Tibial nerve (tissue), 4 donors: ENCODE measurements at regions not wholly inside any gene's neighbourhood (a gene's known extent, or its start where the extent isn't known, plus 50 kb on each side); places are given as distances from the start of the nearest gene placed in this dataset.

ENCODE experiments used
- DNase-seq, 2 donors: peaks; one replicate each; pipeline ENCODE4 v3.0.0-alpha.2; 2019; ENCODE audit warnings: low spot score in 2 of 2
- H3K27ac ChIP-seq, 4 donors: fragments of 200-600 bp; sonication (generic) in 3 of 4; one replicate each; pipeline ENCODE4 v1.5.1; 2017 to 2019; ENCODE audit warnings: mild to moderate bottlenecking in 1 of 4
- H3K27me3 ChIP-seq, 2 donors: fragments of 200-600 bp; sonication (generic) in 1 of 2; one replicate each; pipeline versions ENCODE4 v1.5.1 to v1.6.0; 2017 to 2019
- H3K36me3 ChIP-seq, 3 donors: fragments of 200-600 bp; sonication (generic); one replicate each; pipeline ENCODE4 v1.5.1; 2018 to 2019
- H3K4me1 ChIP-seq, 4 donors: fragments of 200-600 bp; sonication (generic) in 3 of 4; one replicate each; pipeline ENCODE4 v1.5.1; 2017 to 2019
- H3K4me3 ChIP-seq, 4 donors: fragments of 200-600 bp; sonication (generic) in 3 of 4; one replicate each; pipeline ENCODE4 v1.5.1; 2017 to 2019; ENCODE audit warnings: mild to moderate bottlenecking in 1 of 4, moderate library complexity in 1 of 4
- H3K9me3 ChIP-seq, 4 donors: fragments of 200-600 bp; sonication (generic) in 3 of 4; one replicate each; pipeline ENCODE4 v1.5.1; 2017 to 2019
- EP300 ChIP-seq, 2 donors: sonication (generic); formaldehyde crosslinking; IDR thresholded peaks; one replicate each; pipeline ENCODE4 v1.6.1; 2017; ENCODE audit warnings: antibody characterized with exemption in 2 of 2, mild to moderate bottlenecking in 1 of 2
- POLR2A ChIP-seq, 2 donors: fragments of 450-650 bp; IDR thresholded peaks; one replicate each; pipeline ENCODE4 v1.6.1; 2017; ENCODE audit warnings: antibody characterized with exemption in 2 of 2, mild to moderate bottlenecking in 2 of 2, moderate library complexity in 2 of 2
- WGBS, 2 donors: methylation state at CpG; one replicate each; pipeline ENCODE4 v1.1.5; 2018; 5-methylcytosine and 5-hydroxymethylcytosine counted together
- TF ChIP-seq, protein P1 (sequence below), 5 experiments: fragments of 200-600 bp in 3 of 5; fragments of 450-650 bp in 2 of 5; sonication (generic) in 3 of 5; IDR thresholded peaks; one replicate each; pipeline ENCODE4 v1.5.1; 2016 to 2019; ENCODE audit warnings: antibody characterized with exemption in 5 of 5, mild to moderate bottlenecking in 3 of 5, moderate library complexity in 2 of 5

- Histone ChIP-seq H3K4me1 (no peaks in the 10 kb centered on the region), H3K9me3 (no peaks in the 10 kb centered on the region), H3K27ac (no peak overlapping the region), H3K27me3 (no peaks in the 10 kb centered on the region), H3K36me3 (no peaks in the 10 kb centered on the region), H3K4me3 (no peak overlapping the region)
- DNase-seq, result no peak
- no peak for TF ChIP-seq EP300 (IDR thresholded peaks at IDR 0.05)
- TF ChIP-seq POLR2A (IDR thresholded peaks at IDR 0.05), result no peak
- TF ChIP-seq, protein P1, sequence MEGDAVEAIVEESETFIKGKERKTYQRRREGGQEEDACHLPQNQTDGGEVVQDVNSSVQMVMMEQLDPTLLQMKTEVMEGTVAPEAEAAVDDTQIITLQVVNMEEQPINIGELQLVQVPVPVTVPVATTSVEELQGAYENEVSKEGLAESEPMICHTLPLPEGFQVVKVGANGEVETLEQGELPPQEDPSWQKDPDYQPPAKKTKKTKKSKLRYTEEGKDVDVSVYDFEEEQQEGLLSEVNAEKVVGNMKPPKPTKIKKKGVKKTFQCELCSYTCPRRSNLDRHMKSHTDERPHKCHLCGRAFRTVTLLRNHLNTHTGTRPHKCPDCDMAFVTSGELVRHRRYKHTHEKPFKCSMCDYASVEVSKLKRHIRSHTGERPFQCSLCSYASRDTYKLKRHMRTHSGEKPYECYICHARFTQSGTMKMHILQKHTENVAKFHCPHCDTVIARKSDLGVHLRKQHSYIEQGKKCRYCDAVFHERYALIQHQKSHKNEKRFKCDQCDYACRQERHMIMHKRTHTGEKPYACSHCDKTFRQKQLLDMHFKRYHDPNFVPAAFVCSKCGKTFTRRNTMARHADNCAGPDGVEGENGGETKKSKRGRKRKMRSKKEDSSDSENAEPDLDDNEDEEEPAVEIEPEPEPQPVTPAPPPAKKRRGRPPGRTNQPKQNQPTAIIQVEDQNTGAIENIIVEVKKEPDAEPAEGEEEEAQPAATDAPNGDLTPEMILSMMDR (IDR thresholded peaks at IDR 0.05), result no peak
- WGBS, 2 donors, result 90 to 93% methylated on average over 7 of the region's 7 CpGs
Observed at GRCh38 chr12:115155665-115156645, 472.0 kb upstream of the TBX3 start.

DNA sequence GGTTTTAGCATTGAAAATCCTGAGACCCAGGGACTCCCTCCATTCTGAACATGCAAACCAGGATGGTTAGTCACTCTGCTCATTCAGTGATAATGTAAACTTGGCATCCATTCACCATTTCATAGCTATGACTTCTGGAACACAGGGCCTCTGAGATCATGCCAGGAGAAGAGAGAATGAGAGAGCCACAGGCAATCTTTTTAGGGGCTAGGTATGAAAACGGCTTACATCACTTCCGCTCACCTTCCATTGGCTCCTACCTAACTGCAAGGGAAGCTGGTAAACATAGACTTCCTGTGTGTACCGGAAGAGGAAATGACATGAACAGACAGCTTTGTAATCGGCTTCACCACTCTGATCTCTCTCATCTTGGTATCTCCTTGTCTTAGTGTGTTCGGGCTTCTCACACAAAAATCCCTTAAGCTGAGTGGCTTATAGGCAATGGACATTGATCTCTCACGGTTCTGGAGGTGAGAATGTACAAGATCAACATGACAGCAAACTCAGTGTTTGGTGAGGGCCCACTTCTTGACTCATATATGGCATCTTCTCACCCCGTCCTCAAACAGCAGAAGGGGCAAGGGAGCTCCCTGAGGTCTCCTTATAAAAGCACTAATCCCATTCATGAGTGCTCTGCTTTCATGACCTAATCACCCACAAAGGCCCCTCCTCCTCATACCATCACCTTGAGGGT is 465.9 kb upstream of the TBX3 start:
- TF ChIP-seq POLR2A (IDR thresholded peaks at IDR 0.05), result no peak
- no peak for TF ChIP-seq EP300 (IDR thresholded peaks at IDR 0.05)
- TF ChIP-seq, protein P1 (IDR thresholded peaks at IDR 0.05), result no peak
- Histone ChIP-seq H3K4me3 (no peak overlapping the region), H3K27ac (no peak overlapping the region), H3K36me3 (no peaks in the 10 kb centered on the region), H3K9me3 (no peaks in the 10 kb centered on the region), H3K4me1 (no peaks in the 10 kb centered on the region), H3K27me3 (no peaks in the 10 kb centered on the region)
- DNase-seq, result no peak
- WGBS, 2 donors, result 77 to 81% methylated on average over 7 of the region's 7 CpGs

DNA sequence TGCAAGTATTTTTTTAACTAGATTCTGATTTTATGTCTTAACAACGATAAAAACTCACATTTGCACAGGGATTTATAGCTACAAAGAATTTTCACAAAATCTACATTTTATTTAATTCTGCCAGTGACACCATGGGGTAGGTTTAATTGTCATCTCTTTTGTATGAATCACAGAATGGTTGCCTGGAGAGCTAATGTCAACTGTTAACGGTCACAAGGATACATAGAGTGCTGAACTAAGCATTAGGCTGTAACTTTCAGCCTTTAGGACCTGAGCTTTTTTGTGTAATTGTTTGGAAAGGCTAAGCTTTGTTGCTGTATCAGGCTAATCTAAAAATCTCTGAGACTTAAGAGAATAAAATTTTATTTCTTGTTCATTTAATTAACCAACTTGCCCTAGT is 465.3 kb upstream of the TBX3 start:
- Histone ChIP-seq H3K4me3 (no peak overlapping the region), H3K36me3 (no peaks in the 10 kb centered on the region), H3K27ac (no peak overlapping the region), H3K9me3 (no peaks in the 10 kb centered on the region), H3K4me1 (no peaks in the 10 kb centered on the region), H3K27me3 (no peaks in the 10 kb centered on the region)
- no peak for DNase-seq
- 93 to 94% methylated on average over 2 of the region's 2 CpGs for WGBS, 2 donors
- TF ChIP-seq, protein P1 (IDR thresholded peaks at IDR 0.05), result no peak
- TF ChIP-seq POLR2A (IDR thresholded peaks at IDR 0.05), result no peak
- no peak for TF ChIP-seq EP300 (IDR thresholded peaks at IDR 0.05)

DNA sequence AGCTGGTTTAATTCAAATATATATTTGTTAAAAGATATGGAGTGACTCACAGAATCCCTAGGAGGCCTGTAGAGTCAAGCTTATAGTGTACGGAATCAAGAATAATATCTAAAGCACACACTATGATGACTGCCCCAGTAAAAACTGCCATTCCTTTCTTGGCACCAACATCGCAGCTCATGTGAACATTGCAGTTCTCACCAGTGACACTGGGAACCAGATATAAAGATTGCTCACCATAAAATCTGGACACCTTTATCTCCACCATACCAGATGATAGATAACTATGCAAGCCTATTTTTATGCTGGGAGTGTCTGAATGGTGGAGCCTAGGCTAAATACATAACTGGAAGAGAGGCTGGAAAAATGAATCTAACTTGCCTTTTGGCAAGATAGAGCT is 463.9 kb upstream of the TBX3 start:
- H3K27ac ChIP-seq, result no peak overlapping the region
- no peaks in the 10 kb centered on the region for H3K27me3 ChIP-seq
- no peak overlapping the region for H3K4me3 ChIP-seq
- TF ChIP-seq, protein P1 (IDR thresholded peaks at IDR 0.05), result no peak
- TF ChIP-seq EP300 (IDR thresholded peaks at IDR 0.05), result no peak
- TF ChIP-seq POLR2A (IDR thresholded peaks at IDR 0.05), result no peak
- DNase-seq, result no peak
- no peaks in the 10 kb centered on the region for H3K4me1 ChIP-seq
- WGBS, 2 donors, result 93% methylated on average over 2 of the region's 2 CpGs
- no peaks in the 10 kb centered on the region for H3K9me3 ChIP-seq
- H3K36me3 ChIP-seq, result no peaks in the 10 kb centered on the region

- Histone ChIP-seq H3K4me3 (no peak overlapping the region), H3K27me3 (no peaks in the 10 kb centered on the region), H3K4me1 (no peaks in the 10 kb centered on the region), H3K27ac (no peak overlapping the region), H3K36me3 (no peaks in the 10 kb centered on the region), H3K9me3 (no peaks in the 10 kb centered on the region)
- 62 to 69% methylated on average over 2 of the region's 2 CpGs for WGBS, 2 donors
- DNase-seq, result no peak
- TF ChIP-seq EP300 (IDR thresholded peaks at IDR 0.05), result no peak
- TF ChIP-seq, protein P1 (IDR thresholded peaks at IDR 0.05), result no peak
- TF ChIP-seq POLR2A (IDR thresholded peaks at IDR 0.05), result no peak
Observed at GRCh38 chr12:115146453-115146852, 462.5 kb upstream of the TBX3 start.
